Keratinocyte (primary cell): ENCODE measurements at regions not wholly inside any gene's neighbourhood (a gene's known extent, or its start where the extent isn't known, plus 50 kb on each side); places are given as distances from the start of the nearest gene placed in this dataset.

Source experiments
- DNase-seq: peaks from one replicate; pipeline ENCODE4 v3.0.0-alpha.2; 2011; ENCODE audit warnings: low read depth, missing footprints, low spot score
- FAIRE-seq: peaks from 2 replicates; lab custom pipeline; 2011; peaks lifted over from hg19 to GRCh38; lab: Jason Lieb, UNC
- H2AFZ ChIP-seq: 2 replicates; pipeline ENCODE4 v1.6.0; 2012; ENCODE audit warnings: low read length, control low read depth, inconsistent platforms; ENCODE audit not compliant: control insufficient read depth
- H3K27ac ChIP-seq: 2 replicates; pipeline ENCODE4 v1.5.1; 2011; ENCODE audit warnings: low read length; ENCODE audit not compliant: control insufficient read depth, insufficient read depth
- H3K27me3 ChIP-seq: 3 replicates; pipeline ENCODE4 v1.6.0; 2011; ENCODE audit warnings: low read length; ENCODE audit not compliant: control insufficient read depth, insufficient read depth; ENCODE audit errors: extremely low read depth
- H3K36me3 ChIP-seq, 2 experiments: 2 replicates in 1 of 2; 3 replicates in 1 of 2; pipeline ENCODE4 v1.5.1; 2011; ENCODE audit warnings: low read length in 2 of 2, mild to moderate bottlenecking in 1 of 2; ENCODE audit not compliant: control insufficient read depth in 2 of 2, insufficient read depth in 2 of 2; ENCODE audit errors: extremely low read depth in 1 of 2
- H3K4me1 ChIP-seq: 3 replicates; pipeline ENCODE4 v1.5.1; 2011; ENCODE audit warnings: low read length; ENCODE audit not compliant: control insufficient read depth, insufficient read depth; ENCODE audit errors: extremely low read depth
- H3K4me2 ChIP-seq: 3 replicates; pipeline ENCODE4 v1.6.0; 2011; ENCODE audit warnings: low read depth, low read length; ENCODE audit not compliant: control insufficient read depth, insufficient read depth; ENCODE audit errors: extremely low read depth
- H3K4me3 ChIP-seq, 3 experiments: fragments of 200-600 bp in 1 of 3; sonication (generic) in 1 of 3; 2 replicates in 2 of 3; 3 replicates in 1 of 3; pipeline ENCODE4 v1.5.1; 2011 to 2016; ENCODE audit warnings: low read length in 3 of 3, mild to moderate bottlenecking in 3 of 3, control low read depth in 2 of 3, inconsistent platforms in 1 of 3, low read depth in 1 of 3, mixed read lengths in 1 of 3, mixed run types in 1 of 3, moderate library complexity in 1 of 3; ENCODE audit not compliant: control insufficient read depth in 2 of 3, insufficient read depth in 2 of 3; ENCODE audit errors: extremely low read depth in 1 of 3
- H3K79me2 ChIP-seq: 2 replicates; pipeline ENCODE4 v1.6.0; 2012; ENCODE audit warnings: low read length; ENCODE audit not compliant: control insufficient read depth, insufficient read depth
- H3K9ac ChIP-seq: 3 replicates; pipeline ENCODE4 v1.6.0; 2011; ENCODE audit warnings: low read length; ENCODE audit not compliant: control insufficient read depth, insufficient read depth; ENCODE audit errors: extremely low read depth
- H3K9me1 ChIP-seq: 3 replicates; pipeline ENCODE4 v1.6.0; 2011; ENCODE audit warnings: low read length; ENCODE audit not compliant: control insufficient read depth, insufficient read depth; ENCODE audit errors: extremely low read depth
- H3K9me3 ChIP-seq: 2 replicates; pipeline ENCODE4 v1.5.1; 2012; ENCODE audit warnings: low read depth, low read length; ENCODE audit not compliant: control insufficient read depth
- H4K20me1 ChIP-seq: 3 replicates; pipeline ENCODE4 v1.6.0; 2011; ENCODE audit warnings: low read length; ENCODE audit not compliant: control insufficient read depth, insufficient read depth; ENCODE audit errors: extremely low read depth
- CTCF ChIP-seq, 3 experiments: IDR thresholded peaks in 1 of 3; conservative IDR thresholded peaks in 1 of 3; optimal IDR thresholded peaks in 1 of 3; 2 replicates in 2 of 3; 3 replicates in 1 of 3; pipeline versions ENCODE3 to v1.5.1; 2011; ENCODE audit warnings: low read length in 3 of 3, mild to moderate bottlenecking in 3 of 3, moderate library complexity in 2 of 3, control low read depth in 1 of 3, inconsistent platforms in 1 of 3; ENCODE audit not compliant: insufficient read depth in 2 of 3; ENCODE audit errors: extremely low read depth in 1 of 3
- EZH2 ChIP-seq: IDR thresholded peaks from one replicate; pipeline ENCODE4 v1.6.1; 2012; ENCODE audit warnings: inconsistent platforms, mild to moderate bottlenecking, low read length, moderate library complexity
- dilution Hi-C: fragments of 300-500 bp; cut with MboI; formaldehyde crosslinking; loops from one replicate; pipeline ENCODE4 v1.7.0; 2020; ENCODE audit warnings: low sequenced_read_pairs; ENCODE audit not compliant: extremely low pct_ligation_motif_present

GRCh38 chr5:101393795-101394450 lies 490.8 kb upstream of the ST8SIA4 start:
- no peaks in the 10 kb centered on the region for H4K20me1 ChIP-seq
- no peak overlapping the region for H3K27ac ChIP-seq
- H3K79me2 ChIP-seq, result no peaks in the 10 kb centered on the region
- no peak overlapping the region for H3K4me2 ChIP-seq
- H3K9me1 ChIP-seq, result no peaks in the 10 kb centered on the region
- H3K36me3 ChIP-seq, result no peaks in the 10 kb centered on the region
- H3K9ac ChIP-seq, result no peak overlapping the region
- no peaks in the 10 kb centered on the region for H3K4me1 ChIP-seq
- TF ChIP-seq CTCF (optimal IDR thresholded peaks at IDR 0.05 in 1 of 3, IDR thresholded peaks at IDR 0.05 in 1 of 3, conservative IDR thresholded peaks at IDR 0.05 in 1 of 3; ENCODE audit: extremely low read depth in 1 of 3, insufficient read depth in 2 of 3, low read length in 3 of 3), result no peak
- TF ChIP-seq EZH2, result no peak
- DNase-seq (no peak), FAIRE-seq (no peak)
- no peak overlapping the region for H2AFZ ChIP-seq
- no peak overlapping the region for H3K4me3 ChIP-seq
- no peaks in the 10 kb centered on the region for H3K27me3 ChIP-seq
- no peaks in the 10 kb centered on the region for H3K9me3 ChIP-seq
- dilution Hi-C loops, result no loop called here

- dilution Hi-C loops, result no loop called here
- Histone ChIP-seq H3K36me3 (no peaks in the 10 kb centered on the region), H4K20me1 (no peaks in the 10 kb centered on the region), H3K4me1 (no peaks in the 10 kb centered on the region), H3K9me3 (no peaks in the 10 kb centered on the region), H3K27me3 (no peaks in the 10 kb centered on the region), H3K79me2 (no peaks in the 10 kb centered on the region), H3K9me1 (no peaks in the 10 kb centered on the region), H3K9ac (no peak overlapping the region), H3K4me3 (no peak overlapping the region), H3K4me2 (no peak overlapping the region), H3K27ac (no peak overlapping the region), H2AFZ (no peak overlapping the region)
- FAIRE-seq (peak; percentile 67), DNase-seq (no peak)
- TF ChIP-seq CTCF (optimal IDR thresholded peaks at IDR 0.05 in 1 of 3, IDR thresholded peaks at IDR 0.05 in 1 of 3, conservative IDR thresholded peaks at IDR 0.05 in 1 of 3; ENCODE audit: extremely low read depth in 1 of 3, insufficient read depth in 2 of 3, low read length in 3 of 3), result peak; percentile 55 to 72 (median 56)
- TF ChIP-seq EZH2, result no peak
Observed at GRCh38 chr5:101390151-101390908, 487.2 kb upstream of the ST8SIA4 start.
